Activated CD8-positive, alpha-beta T cell treated with anti-CD3 and anti-CD28 coated beads for 36 hours (primary cell): ENCODE measurements at regions not wholly inside any gene's neighbourhood (a gene's known extent, or its start where the extent isn't known, plus 50 kb on each side); places are given as distances from the start of the nearest gene placed in this dataset.

Experiments used
- ATAC-seq: fragments of 200-7000 bp; cut with Tn5 transposase; one replicate; pipeline ENCODE4 v1.10.0; 2021; ENCODE audit warnings: mild to moderate bottlenecking, moderate library complexity
- CTCF ChIA-PET: fragments of 350-600 bp; sonication (Branson Sonifier 250); formaldehyde crosslinking; loops from one replicate; lab custom pipeline; 2021; ENCODE audit warnings: antibody characterized with exemption; lab: Charles Lee
- POLR2A ChIA-PET: fragments of 350-600 bp; sonication (Branson Sonifier 250); formaldehyde crosslinking; loops from one replicate; lab custom pipeline; 2021; ENCODE audit warnings: antibody characterized with exemption; lab: Charles Lee
- DNase-seq: peaks from one replicate; pipeline ENCODE4 v3.0.0-alpha.2; 2020
- H3K27ac Mint-ChIP-seq: one replicate; pipeline ENCODE4 v1.8.0; 2021; ENCODE audit warnings: mild to moderate bottlenecking, mixed read lengths
- H3K27me3 Mint-ChIP-seq: one replicate; pipeline ENCODE4 v1.8.0; 2021; ENCODE audit warnings: mixed read lengths
- H3K36me3 Mint-ChIP-seq: one replicate; pipeline ENCODE4 v1.8.0; 2021; ENCODE audit warnings: low read depth, mixed read lengths
- H3K4me1 Mint-ChIP-seq: one replicate; pipeline ENCODE4 v1.8.0; 2021; ENCODE audit warnings: low read depth, mixed read lengths
- H3K4me3 Mint-ChIP-seq: one replicate; pipeline ENCODE4 v1.8.0; 2021; ENCODE audit warnings: mild to moderate bottlenecking, moderate library complexity, mixed read lengths
- H3K9me3 Mint-ChIP-seq: one replicate; pipeline ENCODE4 v1.8.0; 2021; ENCODE audit warnings: mixed read lengths
- CTCF ChIP-seq: fragments of 200-600 bp; IDR thresholded peaks from one replicate; pipeline ENCODE4 v1.8.0; 2022; ENCODE audit warnings: antibody characterized with exemption, mild to moderate bottlenecking
- intact Hi-C: fragments of 100-400 bp; cut with micrococcal nuclease; formaldehyde crosslinking; loops from one replicate; pipeline ENCODE4 v1.10.0; 2022

- H3K27me3 Mint-ChIP-seq = no peaks in the 10 kb centered on the region
- no peaks in the 10 kb centered on the region for H3K36me3 Mint-ChIP-seq
- no peak overlapping the region for H3K27ac Mint-ChIP-seq
- H3K9me3 Mint-ChIP-seq = peaks cover 9% of the 10 kb centered on the region
- no peak for TF ChIP-seq CTCF
- no peak for DNase-seq
- ChIA-PET POLR2A (no interaction called here), CTCF (no interaction called here)
- ATAC-seq = no peak
- intact Hi-C loops = no loop called here
- no peaks in the 10 kb centered on the region for H3K4me1 Mint-ChIP-seq
- no peak overlapping the region for H3K4me3 Mint-ChIP-seq
Measured at GRCh38 chr5:105680858-105681475, 1989.8 kb downstream of the EFNA5 start.

GRCh38 chr5:105677291-105677690 lies 1993.4 kb downstream of the EFNA5 start:
- no peak for TF ChIP-seq CTCF
- ChIA-PET CTCF (no interaction called here), POLR2A (no interaction called here)
- DNase-seq (no peak), ATAC-seq (no peak)
- no peaks in the 10 kb centered on the region for H3K4me1 Mint-ChIP-seq
- H3K4me3 Mint-ChIP-seq = no peak overlapping the region
- peaks cover 5% of the 10 kb centered on the region for H3K9me3 Mint-ChIP-seq
- no peaks in the 10 kb centered on the region for H3K27me3 Mint-ChIP-seq
- intact Hi-C loops = no loop called here
- no peak overlapping the region for H3K27ac Mint-ChIP-seq
- no peaks in the 10 kb centered on the region for H3K36me3 Mint-ChIP-seq

- Mint-ChIP-seq H3K36me3 (no peaks in the 10 kb centered on the region), H3K4me1 (no peaks in the 10 kb centered on the region), H3K27ac (no peak overlapping the region), H3K4me3 (no peak overlapping the region), H3K27me3 (no peaks in the 10 kb centered on the region), H3K9me3 (peaks cover 13% of the 10 kb centered on the region)
- intact Hi-C loops = no loop called here
- TF ChIP-seq CTCF = no peak
- ChIA-PET POLR2A (no interaction called here), CTCF (no interaction called here)
- DNase-seq = no peak
- no peak for ATAC-seq
Measured at GRCh38 chr5:105670596-105670995, 2000.1 kb downstream of the EFNA5 start.

GRCh38 chr5:105663671-105664070 lies 2007.1 kb downstream of the EFNA5 start:
- intact Hi-C loops = no loop called here
- H3K4me1 Mint-ChIP-seq = no peaks in the 10 kb centered on the region
- no peaks in the 10 kb centered on the region for H3K36me3 Mint-ChIP-seq
- peaks cover 8% of the 10 kb centered on the region for H3K9me3 Mint-ChIP-seq
- no peak overlapping the region for H3K27ac Mint-ChIP-seq
- ATAC-seq (no peak), DNase-seq (no peak)
- no peak for TF ChIP-seq CTCF
- H3K4me3 Mint-ChIP-seq = no peak overlapping the region
- POLR2A ChIA-PET = no interaction called here
- CTCF ChIA-PET = no interaction called here
- H3K27me3 Mint-ChIP-seq = no peaks in the 10 kb centered on the region

GRCh38 chr5:105659396-105659795 lies 2011.3 kb downstream of the EFNA5 start:
- Mint-ChIP-seq H3K4me3 (no peak overlapping the region), H3K27ac (no peak overlapping the region), H3K9me3 (peaks cover 1% of the 10 kb centered on the region), H3K4me1 (no peaks in the 10 kb centered on the region), H3K36me3 (no peaks in the 10 kb centered on the region), H3K27me3 (no peaks in the 10 kb centered on the region)
- TF ChIP-seq CTCF = no peak
- intact Hi-C loops = no loop called here
- CTCF ChIA-PET = no interaction called here
- ATAC-seq = no peak
- POLR2A ChIA-PET = no interaction called here
- DNase-seq = no peak
